HepG2 (cell line): ENCODE measurements at regions not wholly inside any gene's neighbourhood (a gene's known extent, or its start where the extent isn't known, plus 50 kb on each side); places are given as distances from the start of the nearest gene placed in this dataset.

Source experiments
- ATAC-seq: fragments of 200-7000 bp; cut with Tn5 transposase; 3 replicates; pipeline ENCODE4 v1.9.1; 2020; ENCODE audit warnings: mild to moderate bottlenecking, moderate library complexity
- BruUV-seq: library from RNA; stranded (reverse); fragments of 400-500 nt; replicated peaks from 2 replicates; lab custom pipeline; 2021; lab: Mats Ljungman, UMichigan
- CTCF ChIA-PET: fragments of 300-600 bp; formaldehyde crosslinking; extraction: SDS; loops from one replicate; lab custom pipeline; 2021; ENCODE audit warnings: low total read pairs, inconsistent platforms, low intra/inter-chr PET ratio; lab: Yijun Ruan, JAX
- POLR2A ChIA-PET: fragments of 350-600 bp; sonication (Branson Sonifier 250); formaldehyde crosslinking; loops from one replicate; lab custom pipeline; 2020; ENCODE audit warnings: antibody characterized with exemption, inconsistent platforms; lab: Yijun Ruan, JAX
- DNase-seq: peaks from one replicate; pipeline ENCODE4 v3.0.0-alpha.2; 2015; ENCODE audit warnings: low spot score
- FAIRE-seq: peaks from 3 replicates; lab custom pipeline; 2011; peaks lifted over from hg19 to GRCh38; lab: Jason Lieb, UNC
- H2AFZ ChIP-seq: one replicate; pipeline ENCODE4 v1.6.1; 2011; ENCODE audit warnings: low read length, inconsistent platforms
- H3K27ac ChIP-seq: fragments of 300-600 bp; 3 replicates; pipeline ENCODE4 v1.8.0; 2011; ENCODE audit warnings: mixed run types, mild to moderate bottlenecking, mixed read lengths, low read length, inconsistent platforms; ENCODE audit not compliant: insufficient read depth; ENCODE audit errors: extremely low read length
- H3K27me3 ChIP-seq, 2 experiments: fragments of 200-600 bp in 1 of 2; 2 replicates in 1 of 2; 3 replicates in 1 of 2; pipeline versions ENCODE4 v1.6.0 to v1.8.0; 2011; ENCODE audit warnings: low read length in 2 of 2, mild to moderate bottlenecking in 2 of 2, moderate library complexity in 2 of 2, inconsistent platforms in 1 of 2; ENCODE audit not compliant: insufficient read depth in 2 of 2, control insufficient read depth in 1 of 2
- H3K36me3 ChIP-seq, 2 experiments: fragments of 200-600 bp in 1 of 2; replicated peaks in 1 of 2; 2 replicates in 1 of 2; 3 replicates in 1 of 2; pipeline versions ENCODE4 v1.5.1 to v1.8.0; 2011; ENCODE audit warnings: low read length in 2 of 2, inconsistent platforms in 1 of 2; ENCODE audit not compliant: insufficient read depth in 2 of 2, control insufficient read depth in 1 of 2
- H3K4me1 ChIP-seq: 2 replicates; pipeline ENCODE4 v1.5.1; 2012; ENCODE audit warnings: low read length, inconsistent platforms; ENCODE audit not compliant: insufficient read depth
- H3K4me2 ChIP-seq: 2 replicates; pipeline ENCODE4 v1.6.0; 2011; ENCODE audit warnings: low read depth, low read length, inconsistent platforms
- H3K4me3 ChIP-seq, 3 experiments: fragments of 200-600 bp in 1 of 3; sonication (generic), shearing (Covaris generic) in 1 of 3; replicated peaks in 1 of 3; 2 replicates each; pipeline ENCODE4 v1.5.1; 2011 to 2016; ENCODE audit warnings: low read length in 3 of 3, inconsistent platforms in 2 of 3, low read depth in 2 of 3, mild to moderate bottlenecking in 2 of 3, control low read depth in 1 of 3, mixed read lengths in 1 of 3; ENCODE audit not compliant: insufficient read depth in 1 of 3
- H3K79me2 ChIP-seq: one replicate; pipeline ENCODE4 v1.6.1; 2011; ENCODE audit warnings: low read length, inconsistent platforms; ENCODE audit not compliant: insufficient read depth
- H3K9ac ChIP-seq: 2 replicates; pipeline ENCODE4 v1.6.0; 2011; ENCODE audit warnings: mild to moderate bottlenecking, low read depth, low read length, inconsistent platforms; ENCODE audit not compliant: insufficient read depth
- H3K9me3 ChIP-seq: 2 replicates; pipeline ENCODE4 v1.5.1; 2012; ENCODE audit warnings: mild to moderate bottlenecking, low read length
- H4K20me1 ChIP-seq: 2 replicates; pipeline ENCODE4 v1.6.0; 2011; ENCODE audit warnings: inconsistent platforms, mild to moderate bottlenecking, low read length, moderate library complexity; ENCODE audit not compliant: insufficient read depth
- AHR ChIP-seq: IDR thresholded peaks from 2 replicates; pipeline ENCODE4 v1.6.1; 2018; ENCODE audit warnings: missing genetic modification reagents, missing compliant biosample characterization
- ARHGAP35 ChIP-seq: sonication (generic); formaldehyde crosslinking; IDR thresholded peaks from 2 replicates; pipeline ENCODE4 v1.9.0; 2022; ENCODE audit warnings: mild to moderate bottlenecking, inconsistent platforms, moderate library complexity, missing genetic modification reagents, borderline replicate concordance
- ATF3 ChIP-seq: sonication (generic); formaldehyde crosslinking; IDR thresholded peaks from 2 replicates; pipeline ENCODE4 v1.4.0; 2020; ENCODE audit warnings: missing genetic modification reagents
- GPBP1L1 ChIP-seq: sonication (generic); formaldehyde crosslinking; IDR thresholded peaks from 2 replicates; pipeline ENCODE4 v1.5.0; 2020; ENCODE audit warnings: mild to moderate bottlenecking, missing genetic modification reagents
- JUND ChIP-seq: sonication (generic); formaldehyde crosslinking; IDR thresholded peaks from 2 replicates; pipeline ENCODE4 v1.8.0; 2022; ENCODE audit warnings: mild to moderate bottlenecking, missing genetic modification reagents
- MED1 ChIP-seq: sonication (generic); formaldehyde crosslinking; IDR thresholded peaks from 2 replicates; pipeline ENCODE4 v1.4.0; 2020; ENCODE audit warnings: missing genetic modification reagents
- PRPF4 ChIP-seq: fragments of 200-400 bp; formaldehyde crosslinking; IDR thresholded peaks from 2 replicates; pipeline ENCODE4 v1.6.1; 2016; ENCODE audit warnings: low read length, low read depth; ENCODE audit not compliant: poor library complexity, severe bottlenecking
- RARA ChIP-seq: IDR thresholded peaks from 2 replicates; pipeline ENCODE4 v1.6.1; 2016; ENCODE audit warnings: missing genetic modification reagents, missing compliant biosample characterization
- RBM39 ChIP-seq: fragments of 200-400 bp; formaldehyde crosslinking; IDR thresholded peaks from one replicate; pipeline ENCODE4 v1.6.1; 2018; ENCODE audit warnings: antibody characterized with exemption, mild to moderate bottlenecking, low read depth, low read length; ENCODE audit not compliant: poor library complexity, severe bottlenecking
- SAP130 ChIP-seq: IDR thresholded peaks from 2 replicates; pipeline ENCODE4 v1.6.1; 2016; ENCODE audit warnings: low read depth
- SNAPC2 ChIP-seq: sonication (generic); formaldehyde crosslinking; IDR thresholded peaks from 2 replicates; pipeline ENCODE4 v1.8.1; 2022; ENCODE audit warnings: mild to moderate bottlenecking, missing genetic modification reagents
- SPEN ChIP-seq: sonication (generic); formaldehyde crosslinking; IDR thresholded peaks from 2 replicates; pipeline ENCODE4 v1.5.1; 2020; ENCODE audit warnings: low read depth, mild to moderate bottlenecking, missing genetic modification reagents
- ZNF24 ChIP-seq: fragments of 450-650 bp; IDR thresholded peaks from 2 replicates; pipeline ENCODE4 v1.6.1; 2017; ENCODE audit warnings: antibody characterized with exemption, mild to moderate bottlenecking
- ZNF251 ChIP-seq: sonication (generic); formaldehyde crosslinking; IDR thresholded peaks from 2 replicates; pipeline ENCODE4 v1.9.0; 2021; ENCODE audit warnings: mild to moderate bottlenecking, missing genetic modification reagents
- ZNF572 ChIP-seq: sonication (generic); formaldehyde crosslinking; IDR thresholded peaks from 2 replicates; pipeline ENCODE4 v1.5.1; 2020; ENCODE audit warnings: mild to moderate bottlenecking, missing genetic modification reagents
- ZNF687 ChIP-seq: sonication (generic); formaldehyde crosslinking; IDR thresholded peaks from 2 replicates; pipeline ENCODE4 v1.5.1; 2020; ENCODE audit warnings: mild to moderate bottlenecking, missing genetic modification reagents, moderate library complexity
- WGBS: methylation state at CpG from one replicate; pipeline ENCODE4 v1.1.6; 2017; ENCODE audit warnings: low lambda C conversion rate; 5-methylcytosine and 5-hydroxymethylcytosine counted together
- in situ Hi-C: cut with HindIII; loops from 2 replicates; pipeline ENCODE4 v1.10.0; 2017; ENCODE audit warnings: low pct_unique_long_range_greater_than_20kb; ENCODE audit not compliant: extremely low pct_ligation_motif_present
- intact Hi-C: fragments of 100-400 bp; cut with micrococcal nuclease; formaldehyde crosslinking; loops from one replicate; pipeline ENCODE4 v1.10.0; 2022; ENCODE audit not compliant: unreplicated experiment

- BruUV-seq = no TSS peak
- Histone ChIP-seq H2AFZ (no peak overlapping the region), H3K9ac (no peak overlapping the region), H3K4me1 (peaks cover 73% of the 10 kb centered on the region), H3K4me2 (peak overlapping the region; percentile 7; the same call in 1 of the 2 replicates), H3K79me2 (no peaks in the 10 kb centered on the region), H4K20me1 (no peaks in the 10 kb centered on the region), H3K27ac (no peak overlapping the region), H3K27me3 (peaks cover 2 to 23% of the 10 kb centered on the region in 2 experiments; a peak in 4 of 5 replicates), H3K36me3 (no peaks in the 10 kb centered on the region), H3K4me3 (no peak overlapping the region), H3K9me3 (no peaks in the 10 kb centered on the region)
- ChIA-PET POLR2A (interaction anchor here (0.6 to 1.0 kb wide), 4 partner anchors 12 to 19 kb away, joined by 3 to 5 read pairs (median 5); no protein-coding TSS in a partner anchor), CTCF (no interaction called here)
- DNase-seq (peak; percentile 61), ATAC-seq (peak; percentile 18; the same call in 2 of the 3 replicates), FAIRE-seq (no peak)
- in situ Hi-C loops = no loop called here
- intact Hi-C loops = no loop called here
- WGBS = 75% methylated on average over 10 of the region's 24 CpGs
- TF ChIP-seq AHR = 0 out of 2 replicates have a peak, but pooled peaks have one; percentile 16
- peak; percentile 36; the same call in 1 of the 2 replicates for TF ChIP-seq MED1 (CRISPR knock-in tag)
- TF ChIP-seq ATF3 (CRISPR knock-in tag) = peak; percentile 66
- TF ChIP-seq ZNF24 = no peak
- no peak for TF ChIP-seq ZNF251 (CRISPR knock-in tag)
- TF ChIP-seq PRPF4 = no peak
- TF ChIP-seq SAP130 = peak; percentile 29; the same call in 1 of the 2 replicates
- TF ChIP-seq SNAPC2 (CRISPR knock-in tag) = no peak
- peak; percentile 62 for TF ChIP-seq ZNF687 (CRISPR knock-in tag)
- TF ChIP-seq ARHGAP35 (CRISPR knock-in tag) = no peak
- 0 out of 2 replicates have a peak, but pooled peaks have one; percentile 25 for TF ChIP-seq JUND
- TF ChIP-seq RARA (CRISPR knock-in tag) = 0 out of 2 replicates have a peak, but pooled peaks have one; percentile 14
- no peak for TF ChIP-seq ZNF572 (CRISPR knock-in tag)
- TF ChIP-seq SPEN (CRISPR knock-in tag) = no peak
- TF ChIP-seq RBM39 = peak; percentile 36
- TF ChIP-seq GPBP1L1 (CRISPR knock-in tag) = no peak
These were observed 119.8 kb downstream of the SIK1 start for GRCh38 chr21:43306911-43307676.
